GM12874 (cell line): ENCODE measurements at regions not wholly inside any gene's neighbourhood (a gene's known extent, or its start where the extent isn't known, plus 50 kb on each side); places are given as distances from the start of the nearest gene placed in this dataset.

Experiments used
- TF ChIP-seq, protein P1 (sequence below): IDR thresholded peaks from 2 replicates; pipeline ENCODE4 v1.5.1; 2011; ENCODE audit warnings: low read depth, mild to moderate bottlenecking, control low read depth, low read length, moderate library complexity; ENCODE audit not compliant: insufficient read depth

DNA sequence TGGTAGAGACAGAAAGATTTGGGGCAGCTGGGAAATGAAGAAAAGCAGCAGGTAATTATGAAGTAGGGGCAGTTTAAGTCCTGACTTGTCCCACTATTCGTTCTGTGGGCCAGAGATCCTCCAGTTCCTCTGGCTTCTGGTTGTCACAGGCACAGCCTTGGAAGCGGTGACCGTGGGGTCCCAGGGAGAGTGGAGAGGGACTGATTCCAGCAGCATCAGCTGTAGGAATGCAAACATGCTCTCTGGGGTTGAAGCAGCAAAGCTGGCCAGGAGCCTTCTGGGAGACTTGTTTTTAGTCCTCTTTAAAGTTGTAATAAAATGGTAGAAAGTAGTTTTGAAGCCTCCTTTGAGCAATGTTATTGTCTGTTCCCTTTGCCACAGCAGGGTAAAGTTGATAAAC lies 488.0 kb downstream of the LMO4 start:
- TF ChIP-seq, protein P1, sequence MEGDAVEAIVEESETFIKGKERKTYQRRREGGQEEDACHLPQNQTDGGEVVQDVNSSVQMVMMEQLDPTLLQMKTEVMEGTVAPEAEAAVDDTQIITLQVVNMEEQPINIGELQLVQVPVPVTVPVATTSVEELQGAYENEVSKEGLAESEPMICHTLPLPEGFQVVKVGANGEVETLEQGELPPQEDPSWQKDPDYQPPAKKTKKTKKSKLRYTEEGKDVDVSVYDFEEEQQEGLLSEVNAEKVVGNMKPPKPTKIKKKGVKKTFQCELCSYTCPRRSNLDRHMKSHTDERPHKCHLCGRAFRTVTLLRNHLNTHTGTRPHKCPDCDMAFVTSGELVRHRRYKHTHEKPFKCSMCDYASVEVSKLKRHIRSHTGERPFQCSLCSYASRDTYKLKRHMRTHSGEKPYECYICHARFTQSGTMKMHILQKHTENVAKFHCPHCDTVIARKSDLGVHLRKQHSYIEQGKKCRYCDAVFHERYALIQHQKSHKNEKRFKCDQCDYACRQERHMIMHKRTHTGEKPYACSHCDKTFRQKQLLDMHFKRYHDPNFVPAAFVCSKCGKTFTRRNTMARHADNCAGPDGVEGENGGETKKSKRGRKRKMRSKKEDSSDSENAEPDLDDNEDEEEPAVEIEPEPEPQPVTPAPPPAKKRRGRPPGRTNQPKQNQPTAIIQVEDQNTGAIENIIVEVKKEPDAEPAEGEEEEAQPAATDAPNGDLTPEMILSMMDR, result no peak

DNA sequence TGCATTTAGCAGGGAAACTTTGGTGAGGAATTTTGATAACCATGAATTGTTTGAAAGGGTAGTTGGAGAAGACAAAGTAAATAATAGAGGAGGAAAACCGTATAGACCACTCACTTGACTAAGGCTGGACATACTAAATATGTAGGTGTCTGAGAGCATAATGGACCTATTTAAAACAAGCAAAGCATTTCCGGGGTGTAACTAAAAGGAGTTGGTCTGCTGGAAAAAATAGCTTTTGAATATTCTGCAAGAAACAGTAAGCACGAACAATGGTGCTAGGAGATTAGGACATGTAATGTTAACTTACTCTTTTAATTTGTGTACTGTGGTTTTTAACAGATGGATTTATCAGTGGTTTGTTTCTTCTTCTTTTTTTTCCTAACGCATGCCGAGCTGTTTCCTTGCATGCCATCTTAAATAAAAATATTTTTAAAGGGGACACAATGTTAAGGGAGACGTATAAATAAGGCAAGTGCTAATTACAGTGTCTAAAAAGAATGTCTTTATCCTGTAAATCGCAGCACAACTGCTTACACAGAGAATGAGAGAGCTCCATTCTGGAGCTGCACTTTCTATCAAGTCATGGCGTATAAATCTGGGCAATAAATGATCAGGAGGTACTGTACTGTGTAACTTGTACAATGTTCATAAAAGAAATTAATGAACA lies 492.1 kb downstream of the LMO4 start:
- TF ChIP-seq, protein P1, result no peak

- TF ChIP-seq, protein P1, result no peak
Observed at GRCh38 chr1:87821335-87821697, 492.6 kb downstream of the LMO4 start.

GRCh38 chr1:87826681-87827251 lies 498.1 kb downstream of the LMO4 start:
- TF ChIP-seq, protein P1, result no peak

- TF ChIP-seq, protein P1, result no peak
Observed at GRCh38 chr1:87829360-87829759, 500.7 kb downstream of the LMO4 start.

DNA sequence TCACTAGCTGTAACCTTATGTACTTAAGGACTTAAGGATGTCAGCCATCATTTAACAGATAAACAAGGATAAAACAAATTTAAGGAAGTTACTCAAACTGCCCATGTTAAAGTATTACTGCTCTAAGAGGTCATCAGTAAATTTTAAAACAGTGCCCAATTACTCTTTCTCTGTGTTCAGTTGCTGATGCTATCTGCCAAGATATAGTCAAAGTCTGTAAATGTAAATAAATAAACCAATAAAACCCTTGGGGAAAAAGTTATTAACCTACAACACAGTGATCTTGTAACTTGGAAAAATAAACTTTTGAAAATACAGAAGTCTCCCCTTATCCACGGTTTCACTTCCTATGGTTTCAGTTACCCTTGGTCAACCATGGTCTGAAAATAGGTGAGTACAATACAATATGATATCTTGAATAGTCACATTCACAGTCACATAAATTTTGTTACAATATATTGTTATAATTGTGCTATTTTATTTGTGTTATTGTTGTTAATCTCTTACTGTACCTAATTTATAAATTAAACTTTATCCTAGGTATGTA lies 501.8 kb downstream of the LMO4 start:
- TF ChIP-seq, protein P1, result no peak

- TF ChIP-seq, protein P1, result no peak
Observed at GRCh38 chr1:87833166-87833565, 504.5 kb downstream of the LMO4 start.
